ENCODE measurements at regions not wholly inside any gene's neighbourhood (a gene's known extent, or its start where the extent isn't known, plus 50 kb on each side); places are given as distances from the start of the nearest gene placed in this dataset.

GRCh38 chr5:28355831-28356230 is 1317.4 kb upstream of the CDH9 start:
- no peak overlapping the region for H2BK5ac ChIP-seq (ENCODE audit: low read depth, low read length)
- no peak overlapping the region for H3K27ac ChIP-seq (ENCODE audit: low read depth, low read length)
- H4K20me1 ChIP-seq (replicated peaks in 1 of 2; ENCODE audit: control insufficient read depth in 1 of 2, insufficient read depth in 2 of 2, low read length in 2 of 2): no peaks in the 10 kb centered on the region
- no peak overlapping the region for H2AFZ ChIP-seq (ENCODE audit: low read length)
- H4K8ac ChIP-seq (ENCODE audit: extremely low read depth, insufficient read depth, low read length): no peak overlapping the region
- no peak overlapping the region for H3K4ac ChIP-seq (replicated peaks; ENCODE audit: insufficient read length, low read depth, low read length)
- H3K79me1 ChIP-seq (ENCODE audit: low read depth, low read length): no peaks in the 10 kb centered on the region
- WGBS, 2 experiments (ENCODE audit: extremely low coverage in 1 of 2, insufficient coverage in 1 of 2, insufficient read length in 1 of 2, insufficient replicate concordance in 2 of 2, low coverage in 1 of 2, low lambda C conversion rate in 2 of 2, missing lambda C conversion rate in 1 of 2): 63% methylated on average over 2 of the region's 2 CpGs; no CpG with 5 or more reads in 1 of the 2 experiments
- H3K4me1 ChIP-seq (replicated peaks in 1 of 4; ENCODE audit: control insufficient read depth in 3 of 4, insufficient read depth in 4 of 4, low read length in 3 of 4): no peaks in the 10 kb centered on the region
- H3K79me2 ChIP-seq (ENCODE audit: control insufficient read depth in 1 of 2, insufficient read depth in 2 of 2, low read length in 2 of 2): no peaks in the 10 kb centered on the region
- no peak overlapping the region for H3K9ac ChIP-seq (replicated peaks in 1 of 4; ENCODE audit: extremely low read depth in 1 of 4, low read depth in 3 of 4, low read length in 3 of 4)
- ChIA-PET POLR2A (ENCODE audit: partially characterized antibody) (interaction anchor here (1.2 kb wide), 1 partner anchor 10 kb away, joined by 3 read pairs; no protein-coding TSS in a partner anchor), CTCF (ENCODE audit: partially characterized antibody) (interaction anchor here (0.6 to 0.8 kb wide), 2 partner anchors 9 to 260 kb away, joined by 3 read pairs; no protein-coding TSS in a partner anchor)
- TF ChIP-seq JUND (IDR thresholded peaks at IDR 0.05; ENCODE audit: low read length): no peak
- FAIRE-seq (no peak), DNase-seq (ENCODE audit: low read depth in 1 of 2, low spot score in 2 of 2) (no peak)
- H2BK15ac ChIP-seq (ENCODE audit: low read length): no peak overlapping the region
- H2BK20ac ChIP-seq (ENCODE audit: low read length): no peak overlapping the region
- H2BK12ac ChIP-seq (ENCODE audit: low read depth, low read length): no peak overlapping the region
- no peak overlapping the region for H3K56ac ChIP-seq (replicated peaks; ENCODE audit: insufficient read length, low read depth, low read length)
- H3K9me3 ChIP-seq (ENCODE audit: insufficient read depth in 2 of 2, low read depth in 1 of 2, low read length in 1 of 2): peaks cover 0 to 4% of the 10 kb centered on the region in 2 experiments; a peak in 1 of 4 replicates
- no peaks in the 10 kb centered on the region for H3K23me2 ChIP-seq (ENCODE audit: low read depth, low read length)
- no peak overlapping the region for H3K18ac ChIP-seq (ENCODE audit: extremely low read depth, low read length)
- no peaks in the 10 kb centered on the region for H3K27me3 ChIP-seq (replicated peaks in 1 of 4; ENCODE audit: control insufficient read depth in 3 of 4, extremely low read depth in 1 of 4, insufficient read depth in 3 of 4, low read length in 3 of 4)
- H2AK5ac ChIP-seq (ENCODE audit: low read depth, low read length): no peak overlapping the region
- no peaks in the 10 kb centered on the region for H3K36me3 ChIP-seq (ENCODE audit: control insufficient read depth in 2 of 4, insufficient read depth in 4 of 4, low read length in 3 of 4)
- no peak overlapping the region for H4K91ac ChIP-seq (replicated peaks; ENCODE audit: insufficient read length, low read length)
- H4K5ac ChIP-seq (ENCODE audit: insufficient read length, low read depth, low read length): no peak overlapping the region
- H3K4me2 ChIP-seq (ENCODE audit: insufficient read depth in 1 of 2, low read depth in 2 of 2, low read length in 2 of 2): no peak overlapping the region
- no peak overlapping the region for H3K23ac ChIP-seq (ENCODE audit: insufficient read length)
- H2BK120ac ChIP-seq (replicated peaks; ENCODE audit: low read depth, low read length): no peak overlapping the region
- no peak overlapping the region for H3K4me3 ChIP-seq (ENCODE audit: extremely low read depth in 1 of 4, insufficient read depth in 2 of 4, low read depth in 3 of 4, low read length in 4 of 4)
- H3K14ac ChIP-seq (ENCODE audit: insufficient read length): no peak overlapping the region

Measured in H1 (cell line).